Neural cell (in vitro differentiated cells): ENCODE measurements at regions not wholly inside any gene's neighbourhood (a gene's known extent, or its start where the extent isn't known, plus 50 kb on each side); places are given as distances from the start of the nearest gene placed in this dataset.
"Not testable (repeated sequence)": the region's sequence is repeated elsewhere in the genome, so short reads cannot be mapped to it uniquely, and the experiment has no call there.

Experiments
- H2AFZ ChIP-seq: fragments of 200-600, 300-800 bp; sonication (generic), shearing (Covaris generic); 2 replicates; pipeline ENCODE4 v1.6.0; 2014; ENCODE audit warnings: low read depth, mild to moderate bottlenecking, antibody characterized with exemption, low read length, moderate library complexity
- H3F3A ChIP-seq: fragments of 200-600 bp; shearing (Covaris generic); 2 replicates; pipeline ENCODE4 v1.6.1; 2016; ENCODE audit warnings: mild to moderate bottlenecking, moderate library complexity, mixed read lengths, antibody characterized with exemption, low read length; ENCODE audit not compliant: insufficient read depth, poor library complexity, severe bottlenecking
- H3K27ac ChIP-seq: fragments of 200-600, 300-800 bp; sonication (generic), shearing (Covaris generic); 2 replicates; pipeline ENCODE4 v1.5.1; 2014; ENCODE audit warnings: mild to moderate bottlenecking, low read length, moderate library complexity
- H3K27me3 ChIP-seq: fragments of 300-800, 200-600 bp; sonication (generic), shearing (Covaris generic); 2 replicates; pipeline ENCODE4 v1.6.0; 2014; ENCODE audit warnings: mild to moderate bottlenecking, low read depth, low read length, moderate library complexity; ENCODE audit not compliant: insufficient read depth
- H3K36me3 ChIP-seq: fragments of 300-800, 200-600 bp; sonication (generic), shearing (Covaris generic); 2 replicates; pipeline ENCODE4 v1.5.1; 2014; ENCODE audit warnings: mild to moderate bottlenecking, antibody characterized with exemption, low read length, moderate library complexity; ENCODE audit not compliant: insufficient read depth
- H3K4me2 ChIP-seq: fragments of 300-800, 200-600 bp; sonication (generic), shearing (Covaris generic); 2 replicates; pipeline ENCODE4 v1.6.0; 2014; ENCODE audit warnings: mild to moderate bottlenecking, low read length
- H3K4me3 ChIP-seq: fragments of 300-800, 200-600 bp; sonication (generic), shearing (Covaris generic); 2 replicates; pipeline ENCODE4 v1.5.1; 2014; ENCODE audit warnings: mild to moderate bottlenecking, low read length, moderate library complexity
- H3K79me2 ChIP-seq: fragments of 200-600 bp; shearing (Covaris generic); replicated peaks from 2 replicates; pipeline ENCODE4 v1.6.0; 2014; ENCODE audit warnings: mild to moderate bottlenecking, low read length, moderate library complexity; ENCODE audit not compliant: insufficient read depth
- H3K9ac ChIP-seq: fragments of 300-800, 200-600 bp; sonication (generic), shearing (Covaris generic); 2 replicates; pipeline ENCODE4 v1.6.1; 2016; ENCODE audit warnings: mild to moderate bottlenecking, low read length, mixed read lengths
- H3K9me2 ChIP-seq: fragments of 200-600 bp; shearing (Covaris generic); 2 replicates; pipeline ENCODE4 v1.6.1; 2016; ENCODE audit warnings: mild to moderate bottlenecking, low read length, mixed read lengths; ENCODE audit not compliant: insufficient read depth
- H3K9me3 ChIP-seq: fragments of 200-600, 300-800 bp; sonication (generic), shearing (Covaris generic); 2 replicates; pipeline ENCODE4 v1.6.1; 2016; ENCODE audit warnings: mild to moderate bottlenecking, mixed run types, low read length, moderate library complexity, mixed read lengths
- H4K20me1 ChIP-seq: fragments of 200-600 bp; shearing (Covaris generic); 2 replicates; pipeline ENCODE4 v1.6.1; 2016; ENCODE audit warnings: mild to moderate bottlenecking, mixed run types; ENCODE audit not compliant: insufficient read depth
- EP300 ChIP-seq: fragments of 450-650 bp; conservative IDR thresholded peaks from 2 replicates; pipeline ENCODE4 v1.6.1; 2014; ENCODE audit warnings: antibody characterized with exemption, mild to moderate bottlenecking, moderate library complexity; ENCODE audit not compliant: poor library complexity, severe bottlenecking
- EZH2 ChIP-seq: fragments of 200-600, 300-800 bp; shearing (Covaris generic), sonication (generic); IDR thresholded peaks from 2 replicates; pipeline ENCODE4 v1.6.1; 2014; ENCODE audit warnings: antibody characterized with exemption, low read length, borderline replicate concordance, mild to moderate bottlenecking; ENCODE audit not compliant: insufficient read depth, poor library complexity, severe bottlenecking
- MXI1 ChIP-seq: fragments of 450-650 bp; conservative IDR thresholded peaks from 2 replicates; pipeline ENCODE4 v1.6.1; 2014; ENCODE audit warnings: antibody characterized with exemption, mild to moderate bottlenecking; ENCODE audit not compliant: poor library complexity, severe bottlenecking
- POLR2AphosphoS5 ChIP-seq: IDR thresholded peaks from 2 replicates; pipeline ENCODE4 v1.6.1; 2012
- RAD21 ChIP-seq: fragments of 450-650 bp; conservative IDR thresholded peaks from 2 replicates; pipeline ENCODE4 v1.6.1; 2014; ENCODE audit warnings: antibody characterized with exemption, mild to moderate bottlenecking, moderate library complexity
- REST ChIP-seq: IDR thresholded peaks from 2 replicates; pipeline ENCODE4 v1.6.1; 2012; ENCODE audit warnings: borderline replicate concordance
- SMC3 ChIP-seq: fragments of 450-650 bp; conservative IDR thresholded peaks from 2 replicates; pipeline ENCODE4 v1.6.1; 2014; ENCODE audit warnings: antibody characterized with exemption, mild to moderate bottlenecking, moderate library complexity; ENCODE audit not compliant: poor library complexity
- TAF1 ChIP-seq: IDR thresholded peaks from 2 replicates; pipeline ENCODE4 v1.6.1; 2012; ENCODE audit warnings: low read depth
- TF ChIP-seq, protein P1 (sequence below): fragments of 450-650 bp; IDR thresholded peaks from 2 replicates; pipeline ENCODE4 v1.5.1; 2014; ENCODE audit warnings: antibody characterized with exemption, mild to moderate bottlenecking, moderate library complexity; ENCODE audit not compliant: poor library complexity, severe bottlenecking

- no peaks in the 10 kb centered on the region for H4K20me1 ChIP-seq
- H3K9ac ChIP-seq, result no peak overlapping the region
- TF ChIP-seq, protein P1, sequence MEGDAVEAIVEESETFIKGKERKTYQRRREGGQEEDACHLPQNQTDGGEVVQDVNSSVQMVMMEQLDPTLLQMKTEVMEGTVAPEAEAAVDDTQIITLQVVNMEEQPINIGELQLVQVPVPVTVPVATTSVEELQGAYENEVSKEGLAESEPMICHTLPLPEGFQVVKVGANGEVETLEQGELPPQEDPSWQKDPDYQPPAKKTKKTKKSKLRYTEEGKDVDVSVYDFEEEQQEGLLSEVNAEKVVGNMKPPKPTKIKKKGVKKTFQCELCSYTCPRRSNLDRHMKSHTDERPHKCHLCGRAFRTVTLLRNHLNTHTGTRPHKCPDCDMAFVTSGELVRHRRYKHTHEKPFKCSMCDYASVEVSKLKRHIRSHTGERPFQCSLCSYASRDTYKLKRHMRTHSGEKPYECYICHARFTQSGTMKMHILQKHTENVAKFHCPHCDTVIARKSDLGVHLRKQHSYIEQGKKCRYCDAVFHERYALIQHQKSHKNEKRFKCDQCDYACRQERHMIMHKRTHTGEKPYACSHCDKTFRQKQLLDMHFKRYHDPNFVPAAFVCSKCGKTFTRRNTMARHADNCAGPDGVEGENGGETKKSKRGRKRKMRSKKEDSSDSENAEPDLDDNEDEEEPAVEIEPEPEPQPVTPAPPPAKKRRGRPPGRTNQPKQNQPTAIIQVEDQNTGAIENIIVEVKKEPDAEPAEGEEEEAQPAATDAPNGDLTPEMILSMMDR, result no peak
- no peak for TF ChIP-seq MXI1
- TF ChIP-seq RAD21, result no peak
- TF ChIP-seq EZH2, result no peak
- TF ChIP-seq TAF1, result no peak
- no peak for TF ChIP-seq EP300
- no peak for TF ChIP-seq SMC3
- no peak for TF ChIP-seq POLR2AphosphoS5
- H3F3A ChIP-seq, result no peaks in the 10 kb centered on the region
- no peak overlapping the region for H3K4me3 ChIP-seq
- H3K9me3 ChIP-seq, result no peaks in the 10 kb centered on the region
- H3K36me3 ChIP-seq, result no peaks in the 10 kb centered on the region
- H2AFZ ChIP-seq, result no peak overlapping the region
- H3K4me2 ChIP-seq, result no peak overlapping the region
- no peaks in the 10 kb centered on the region for H3K27me3 ChIP-seq
- no peak overlapping the region for H3K27ac ChIP-seq
- H3K9me2 ChIP-seq, result no peaks in the 10 kb centered on the region
- no peaks in the 10 kb centered on the region for H3K79me2 ChIP-seq
These were observed 194.8 kb downstream of the NDUFA10 start for GRCh38 chr2:239830121-239831000.

DNA sequence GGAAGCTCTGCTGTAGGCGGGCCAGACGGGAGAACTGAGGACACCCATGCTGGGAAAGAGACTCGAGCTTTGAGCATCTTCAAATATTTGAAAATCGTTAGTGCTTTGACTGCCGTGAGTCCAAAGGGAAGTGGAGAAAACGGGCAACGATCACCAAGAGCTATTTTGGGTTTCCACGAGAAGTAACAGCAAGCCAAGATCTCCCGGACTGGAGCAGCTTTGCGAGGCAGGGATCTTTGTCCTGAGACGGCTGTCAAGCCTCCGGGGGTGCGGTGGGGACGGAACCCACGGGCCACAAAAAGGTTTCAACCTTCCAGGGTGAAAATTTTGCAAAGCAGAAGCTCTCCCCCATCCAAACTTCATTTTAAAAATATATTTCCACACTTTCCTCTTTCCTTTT is 195.8 kb downstream of the NDUFA10 start:
- no peaks in the 10 kb centered on the region for H3K9me2 ChIP-seq
- no peaks in the 10 kb centered on the region for H3F3A ChIP-seq
- no peak overlapping the region for H3K4me3 ChIP-seq
- H3K4me2 ChIP-seq, result no peak overlapping the region
- H3K36me3 ChIP-seq, result no peaks in the 10 kb centered on the region
- H4K20me1 ChIP-seq, result no peaks in the 10 kb centered on the region
- no peak overlapping the region for H2AFZ ChIP-seq
- no peaks in the 10 kb centered on the region for H3K79me2 ChIP-seq
- no peaks in the 10 kb centered on the region for H3K27me3 ChIP-seq
- TF ChIP-seq POLR2AphosphoS5 (no peak), TAF1 (no peak), SMC3 (no peak), RAD21 (no peak), EZH2 (no peak), REST (no peak), MXI1 (no peak)
- TF ChIP-seq, protein P1, result no peak
- no peaks in the 10 kb centered on the region for H3K9me3 ChIP-seq
- H3K27ac ChIP-seq, result no peak overlapping the region
- no peak overlapping the region for H3K9ac ChIP-seq

- not testable (repeated sequence) for H2AFZ ChIP-seq, H3K36me3 ChIP-seq, H3K27ac ChIP-seq, H4K20me1 ChIP-seq, H3K79me2 ChIP-seq, H3K4me2 ChIP-seq, H3F3A ChIP-seq, H3K9me3 ChIP-seq, H3K27me3 ChIP-seq, H3K9ac ChIP-seq, H3K4me3 ChIP-seq, H3K9me2 ChIP-seq
These were observed 196.2 kb downstream of the NDUFA10 start for GRCh38 chr2:239828973-239829275.
